H1 (cell line): ENCODE measurements at regions not wholly inside any gene's neighbourhood (a gene's known extent, or its start where the extent isn't known, plus 50 kb on each side); places are given as distances from the start of the nearest gene placed in this dataset.
A peak's percentile ranks its signal among the peaks of the same experiment; 100 is the strongest.

Source experiments
- CTCF ChIA-PET: fragments of 300-600 bp; sonication (Branson Sonifier 250); formaldehyde crosslinking; loops from one replicate; lab custom pipeline; 2021; ENCODE audit not compliant: partially characterized antibody; lab: Charles Lee
- POLR2A ChIA-PET: fragments of 300-600 bp; sonication (Branson Sonifier 250); formaldehyde crosslinking; loops from one replicate; lab custom pipeline; 2021; ENCODE audit warnings: inconsistent platforms; ENCODE audit not compliant: partially characterized antibody; lab: Charles Lee
- DNase-seq, 2 experiments: peaks; one replicate each; pipeline versions ENCODE4 v3.0.0 to v3.0.0-alpha.2; 2010 to 2022; ENCODE audit warnings: low spot score in 2 of 2, low read depth in 1 of 2, mixed read lengths in 1 of 2
- FAIRE-seq: peaks from 2 replicates; lab custom pipeline; 2011; peaks lifted over from hg19 to GRCh38; lab: Jason Lieb, UNC
- H2AFZ ChIP-seq: 2 replicates; pipeline ENCODE4 v1.8.1; 2012; ENCODE audit warnings: low read length, inconsistent platforms
- H2AK5ac ChIP-seq: 2 replicates; pipeline ENCODE4 v1.6.1; 2013; ENCODE audit warnings: low read depth, low read length
- H2BK120ac ChIP-seq: replicated peaks from 2 replicates; pipeline ENCODE3; 2013; ENCODE audit warnings: low read depth, low read length, inconsistent platforms
- H2BK12ac ChIP-seq: 2 replicates; pipeline ENCODE4 v1.6.1; 2013; ENCODE audit warnings: low read depth, low read length
- H2BK15ac ChIP-seq: 2 replicates; pipeline ENCODE4 v1.6.1; 2013; ENCODE audit warnings: low read length
- H2BK20ac ChIP-seq: 2 replicates; pipeline ENCODE4 v1.6.1; 2013; ENCODE audit warnings: low read length
- H2BK5ac ChIP-seq: 2 replicates; pipeline ENCODE4 v1.6.1; 2013; ENCODE audit warnings: low read depth, low read length
- H3K14ac ChIP-seq: 2 replicates; pipeline ENCODE4 v1.6.1; 2013; ENCODE audit warnings: inconsistent platforms; ENCODE audit not compliant: insufficient read length
- H3K18ac ChIP-seq: 2 replicates; pipeline ENCODE4 v1.6.1; 2013; ENCODE audit warnings: low read length; ENCODE audit errors: extremely low read depth
- H3K23ac ChIP-seq: 2 replicates; pipeline ENCODE4 v1.6.1; 2013; ENCODE audit warnings: inconsistent platforms; ENCODE audit not compliant: insufficient read length
- H3K23me2 ChIP-seq: 2 replicates; pipeline ENCODE4 v1.6.1; 2013; ENCODE audit warnings: low read depth, low read length
- H3K27ac ChIP-seq: 2 replicates; pipeline ENCODE4 v1.6.1; 2011; ENCODE audit warnings: low read depth, low read length, inconsistent platforms
- H3K27me3 ChIP-seq, 4 experiments: replicated peaks in 1 of 4; 1 replicate in 1 of 4; 2 replicates in 3 of 4; pipeline versions ENCODE4 v1.6.1 to v1.8.1; 2011 to 2013; ENCODE audit warnings: low read length in 3 of 4, mild to moderate bottlenecking in 3 of 4, inconsistent platforms in 2 of 4, mixed read lengths in 2 of 4, moderate library complexity in 1 of 4; ENCODE audit not compliant: control insufficient read depth in 3 of 4, insufficient read depth in 3 of 4; ENCODE audit errors: extremely low read depth in 1 of 4
- H3K36me3 ChIP-seq, 4 experiments: 2 replicates each; pipeline versions ENCODE4 v1.6.1 to v1.8.1; 2011 to 2013; ENCODE audit warnings: mild to moderate bottlenecking in 4 of 4, low read length in 3 of 4, moderate library complexity in 2 of 4, control low read depth in 1 of 4, inconsistent platforms in 1 of 4; ENCODE audit not compliant: insufficient read depth in 4 of 4, control insufficient read depth in 2 of 4
- H3K4ac ChIP-seq: replicated peaks from 2 replicates; pipeline ENCODE3; 2013; ENCODE audit warnings: low read length, low read depth, mixed read lengths, inconsistent platforms; ENCODE audit not compliant: insufficient read length
- H3K4me1 ChIP-seq, 4 experiments: replicated peaks in 1 of 4; 1 replicate in 1 of 4; 2 replicates in 3 of 4; pipeline versions ENCODE4 v1.6.1 to v1.8.1; 2011 to 2013; ENCODE audit warnings: low read length in 3 of 4, inconsistent platforms in 2 of 4, mixed read lengths in 1 of 4; ENCODE audit not compliant: insufficient read depth in 4 of 4, control insufficient read depth in 3 of 4
- H3K4me2 ChIP-seq, 2 experiments: 2 replicates each; pipeline versions ENCODE4 v1.6.1 to v1.8.1; 2011 to 2013; ENCODE audit warnings: low read depth in 2 of 2, low read length in 2 of 2, control low read depth in 1 of 2, inconsistent platforms in 1 of 2, mild to moderate bottlenecking in 1 of 2; ENCODE audit not compliant: insufficient read depth in 1 of 2
- H3K4me3 ChIP-seq, 4 experiments: fragments of 200-600, 300-600 bp in 1 of 4; sonication (generic), shearing (Covaris generic), sonication (Bioruptor Twin) in 1 of 4; 2 replicates each; pipeline versions ENCODE4 v1.5.1 to v1.8.1; 2011 to 2016; ENCODE audit warnings: low read length in 4 of 4, low read depth in 3 of 4, control low read depth in 2 of 4, inconsistent platforms in 2 of 4, mild to moderate bottlenecking in 2 of 4, mixed read lengths in 1 of 4, moderate library complexity in 1 of 4; ENCODE audit not compliant: insufficient read depth in 2 of 4; ENCODE audit errors: extremely low read depth in 1 of 4
- H3K56ac ChIP-seq: replicated peaks from 2 replicates; pipeline ENCODE3; 2013; ENCODE audit warnings: low read depth, mild to moderate bottlenecking, mixed read lengths, low read length, inconsistent platforms; ENCODE audit not compliant: insufficient read length
- H3K79me1 ChIP-seq: 2 replicates; pipeline ENCODE4 v1.6.1; 2013; ENCODE audit warnings: low read depth, low read length, control low read depth
- H3K79me2 ChIP-seq, 2 experiments: 2 replicates each; pipeline versions ENCODE4 v1.6.1 to v1.8.1; 2012 to 2013; ENCODE audit warnings: low read length in 2 of 2, mild to moderate bottlenecking in 2 of 2, inconsistent platforms in 1 of 2; ENCODE audit not compliant: insufficient read depth in 2 of 2, control insufficient read depth in 1 of 2
- H3K9ac ChIP-seq, 4 experiments: replicated peaks in 1 of 4; 1 replicate in 1 of 4; 2 replicates in 3 of 4; pipeline versions ENCODE4 v1.6.1 to v1.8.1; 2011 to 2013; ENCODE audit warnings: low read depth in 3 of 4, low read length in 3 of 4, control low read depth in 2 of 4, mild to moderate bottlenecking in 2 of 4, moderate library complexity in 2 of 4, inconsistent platforms in 1 of 4; ENCODE audit errors: extremely low read depth in 1 of 4
- H3K9me3 ChIP-seq, 2 experiments: 2 replicates each; pipeline versions ENCODE4 v1.6.1 to v1.8.1; 2012 to 2013; ENCODE audit warnings: mild to moderate bottlenecking in 2 of 2, moderate library complexity in 2 of 2, control low read depth in 1 of 2, inconsistent platforms in 1 of 2, low read depth in 1 of 2, low read length in 1 of 2, mixed read lengths in 1 of 2; ENCODE audit not compliant: insufficient read depth in 2 of 2
- H4K20me1 ChIP-seq, 2 experiments: replicated peaks in 1 of 2; 2 replicates each; pipeline versions ENCODE3 to v1.8.1; 2011 to 2013; ENCODE audit warnings: inconsistent platforms in 2 of 2, low read length in 2 of 2, mild to moderate bottlenecking in 1 of 2; ENCODE audit not compliant: insufficient read depth in 2 of 2, control insufficient read depth in 1 of 2
- H4K5ac ChIP-seq: 2 replicates; pipeline ENCODE4 v1.6.1; 2013; ENCODE audit warnings: low read length, low read depth, mixed read lengths, inconsistent platforms; ENCODE audit not compliant: insufficient read length
- H4K8ac ChIP-seq: 2 replicates; pipeline ENCODE4 v1.8.0; 2013; ENCODE audit warnings: mild to moderate bottlenecking, moderate library complexity, low read length, inconsistent platforms; ENCODE audit not compliant: insufficient read depth; ENCODE audit errors: extremely low read depth
- H4K91ac ChIP-seq: replicated peaks from 2 replicates; pipeline ENCODE3; 2013; ENCODE audit warnings: low read length, mixed read lengths, inconsistent platforms; ENCODE audit not compliant: insufficient read length
- MAFK ChIP-seq: IDR thresholded peaks from 2 replicates; pipeline ENCODE4 v1.6.1; 2012; ENCODE audit warnings: low read depth, mild to moderate bottlenecking, improper control_type of control experiment, low read length
- TCF12 ChIP-seq: IDR thresholded peaks from 2 replicates; pipeline ENCODE4 v1.6.1; 2011; ENCODE audit warnings: low read depth, mild to moderate bottlenecking, low read length
- WGBS, 2 experiments: shearing (Covaris generic) in 1 of 2; methylation state at CpG; one replicate each; pipeline versions ENCODE4 v1.1.6 to v1.1.7; 2013 to 2015; ENCODE audit warnings: low lambda C conversion rate in 2 of 2, mixed read lengths in 2 of 2, inconsistent platforms in 1 of 2, low coverage in 1 of 2, missing lambda C conversion rate in 1 of 2; ENCODE audit not compliant: insufficient replicate concordance in 2 of 2, insufficient coverage in 1 of 2, insufficient read length in 1 of 2; ENCODE audit errors: extremely low coverage in 1 of 2, missing lambda C conversion rate in 1 of 2; 5-methylcytosine and 5-hydroxymethylcytosine counted together

GRCh38 chr4:176969011-176969410 lies 176.3 kb upstream of the VEGFC start:
- no peak overlapping the region for H2AFZ ChIP-seq
- H3K18ac ChIP-seq, result no peak overlapping the region
- H4K8ac ChIP-seq, result no peak overlapping the region
- no peak overlapping the region for H2BK120ac ChIP-seq
- DNase-seq (no peak), FAIRE-seq (no peak)
- no peaks in the 10 kb centered on the region for H3K79me2 ChIP-seq
- 89% methylated on average over 2 of the region's 2 CpGs; no CpG with 5 or more reads in 1 of the 2 experiments for WGBS, 2 experiments
- no peak overlapping the region for H3K4me2 ChIP-seq
- no peak overlapping the region for H3K9ac ChIP-seq
- H3K14ac ChIP-seq, result no peak overlapping the region
- no peaks in the 10 kb centered on the region for H3K4me1 ChIP-seq
- H4K20me1 ChIP-seq, result no peaks in the 10 kb centered on the region
- H2BK20ac ChIP-seq, result no peak overlapping the region
- no peaks in the 10 kb centered on the region for H3K27me3 ChIP-seq
- H3K79me1 ChIP-seq, result no peaks in the 10 kb centered on the region
- no peak overlapping the region for H4K5ac ChIP-seq
- H2BK12ac ChIP-seq, result no peak overlapping the region
- no peak overlapping the region for H3K23ac ChIP-seq
- H3K56ac ChIP-seq, result no peak overlapping the region
- H4K91ac ChIP-seq, result no peak overlapping the region
- POLR2A ChIA-PET, result no interaction called here
- no peaks in the 10 kb centered on the region for H3K23me2 ChIP-seq
- H3K27ac ChIP-seq, result no peak overlapping the region
- no peak overlapping the region for H2AK5ac ChIP-seq
- H2BK5ac ChIP-seq, result no peak overlapping the region
- H3K9me3 ChIP-seq, result no peaks in the 10 kb centered on the region
- no peak overlapping the region for H3K4me3 ChIP-seq
- no peak for TF ChIP-seq TCF12
- peak; percentile 35; the same call in 1 of the 2 replicates for TF ChIP-seq MAFK
- no peaks in the 10 kb centered on the region for H3K36me3 ChIP-seq
- CTCF ChIA-PET, result interaction anchor here (2.6 kb wide), 1 partner anchor 78 kb away, joined by 10 read pairs; no protein-coding TSS in a partner anchor
- no peak overlapping the region for H2BK15ac ChIP-seq
- H3K4ac ChIP-seq, result no peak overlapping the region
